ENCODE measurements at regions not wholly inside any gene's neighbourhood (a gene's known extent, or its start where the extent isn't known, plus 50 kb on each side); places are given as distances from the start of the nearest gene placed in this dataset.

GRCh38 chr21:26641062-26641461, 68.0 kb upstream of the CYYR1 start:
- no peak for DNase-seq

- DNase-seq, result no peak
These were observed 64.2 kb upstream of the CYYR1 start for GRCh38 chr21:26637201-26637745.

GRCh38 chr21:26635681-26636080, 62.6 kb upstream of the CYYR1 start:
- no peak for DNase-seq

- DNase-seq, result no peak
These were observed 59.6 kb upstream of the CYYR1 start for GRCh38 chr21:26632691-26633090.

- no peak for DNase-seq
These were observed 53.1 kb upstream of the CYYR1 start for GRCh38 chr21:26626187-26626586.

GRCh38 chr21:26624983-26625519, 52.0 kb upstream of the CYYR1 start:
- no peak for DNase-seq
